IPS-18a (cell line): ENCODE measurements at regions not wholly inside any gene's neighbourhood (a gene's known extent, or its start where the extent isn't known, plus 50 kb on each side); places are given as distances from the start of the nearest gene placed in this dataset.

Experiments used
- H3K27ac ChIP-seq: one replicate; pipeline ENCODE4 v1.5.1; 2013; ENCODE audit warnings: low read length
- H3K27me3 ChIP-seq: one replicate; pipeline ENCODE4 v1.6.1; 2013; ENCODE audit warnings: mild to moderate bottlenecking, low read length; ENCODE audit not compliant: control insufficient read depth, insufficient read depth
- H3K36me3 ChIP-seq: one replicate; pipeline ENCODE4 v1.6.1; 2013; ENCODE audit warnings: low read depth, low read length; ENCODE audit not compliant: control insufficient read depth
- H3K4me1 ChIP-seq: one replicate; pipeline ENCODE4 v1.6.1; 2013; ENCODE audit warnings: low read depth, low read length; ENCODE audit not compliant: control insufficient read depth
- H3K4me3 ChIP-seq: one replicate; pipeline ENCODE4 v1.5.1; 2013; ENCODE audit warnings: low read length
- H3K9ac ChIP-seq: one replicate; pipeline ENCODE4 v1.6.1; 2013; ENCODE audit warnings: mild to moderate bottlenecking, low read length, moderate library complexity
- H3K9me3 ChIP-seq: one replicate; pipeline ENCODE4 v1.6.1; 2013; ENCODE audit warnings: low read depth, low read length; ENCODE audit not compliant: control insufficient read depth

- Histone ChIP-seq H3K27me3 (peaks cover 13% of the 10 kb centered on the region), H3K9ac (no peak overlapping the region), H3K4me3 (no peak overlapping the region), H3K9me3 (no peaks in the 10 kb centered on the region), H3K4me1 (peaks cover 4% of the 10 kb centered on the region), H3K27ac (no peak overlapping the region), H3K36me3 (no peaks in the 10 kb centered on the region)
Measured at GRCh38 chr3:64450396-64450956, 225.2 kb upstream of the PRICKLE2 start.

DNA sequence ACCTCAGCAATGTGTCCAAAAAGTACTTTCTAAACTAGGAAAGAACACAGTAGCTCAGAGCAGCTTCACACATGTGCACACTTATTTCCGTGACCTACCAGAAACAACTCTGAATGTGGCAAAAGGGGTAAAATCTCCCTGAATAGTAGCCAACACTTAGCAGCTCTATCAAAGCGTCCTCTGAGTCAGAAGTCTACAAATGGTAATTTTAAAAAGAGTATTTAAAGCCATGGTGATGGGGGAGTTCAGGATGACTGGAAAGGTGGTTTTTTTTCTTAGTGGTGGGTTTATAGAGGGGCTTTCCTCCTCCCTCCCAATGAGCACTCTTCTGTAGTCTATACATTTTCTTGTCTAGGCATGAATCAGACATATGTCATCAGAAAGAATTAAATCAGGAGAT lies 223.8 kb upstream of the PRICKLE2 start:
- Histone ChIP-seq H3K9ac (no peak overlapping the region), H3K36me3 (no peaks in the 10 kb centered on the region), H3K27me3 (peaks cover 21% of the 10 kb centered on the region), H3K9me3 (no peaks in the 10 kb centered on the region), H3K27ac (no peak overlapping the region), H3K4me3 (no peak overlapping the region), H3K4me1 (peaks cover 4% of the 10 kb centered on the region)

- no peaks in the 10 kb centered on the region for H3K36me3 ChIP-seq
- H3K27ac ChIP-seq: no peak overlapping the region
- H3K9me3 ChIP-seq: no peaks in the 10 kb centered on the region
- peak overlapping the region; percentile 45 for H3K9ac ChIP-seq
- H3K4me1 ChIP-seq: peaks cover 21% of the 10 kb centered on the region
- H3K4me3 ChIP-seq: peak overlapping the region; percentile 80
- peaks cover 25% of the 10 kb centered on the region for H3K27me3 ChIP-seq
Measured at GRCh38 chr3:64445944-64446300, 220.7 kb upstream of the PRICKLE2 start.

- no peaks in the 10 kb centered on the region for H3K36me3 ChIP-seq
- peaks cover 21% of the 10 kb centered on the region for H3K4me1 ChIP-seq
- no peaks in the 10 kb centered on the region for H3K9me3 ChIP-seq
- peak overlapping the region; percentile 80 for H3K4me3 ChIP-seq
- peaks cover 25% of the 10 kb centered on the region for H3K27me3 ChIP-seq
- peak overlapping the region; percentile 45 for H3K9ac ChIP-seq
- no peak overlapping the region for H3K27ac ChIP-seq
Measured at GRCh38 chr3:64445109-64445943, 220.1 kb upstream of the PRICKLE2 start.

- peak overlapping the region; percentile 37 for H3K9ac ChIP-seq
- peaks cover 21% of the 10 kb centered on the region for H3K4me1 ChIP-seq
- H3K27me3 ChIP-seq: peaks cover 25% of the 10 kb centered on the region
- H3K27ac ChIP-seq: no peak overlapping the region
- H3K9me3 ChIP-seq: no peaks in the 10 kb centered on the region
- H3K4me3 ChIP-seq: peak overlapping the region; percentile 80
- no peaks in the 10 kb centered on the region for H3K36me3 ChIP-seq
Measured at GRCh38 chr3:64444490-64445108, 219.3 kb upstream of the PRICKLE2 start.

GRCh38 chr3:64443546-64444381 lies 218.5 kb upstream of the PRICKLE2 start:
- H3K4me1 ChIP-seq: peaks cover 25% of the 10 kb centered on the region
- H3K27me3 ChIP-seq: peaks cover 25% of the 10 kb centered on the region
- no peaks in the 10 kb centered on the region for H3K9me3 ChIP-seq
- H3K27ac ChIP-seq: no peak overlapping the region
- H3K9ac ChIP-seq: no peak overlapping the region
- no peaks in the 10 kb centered on the region for H3K36me3 ChIP-seq
- H3K4me3 ChIP-seq: no peak overlapping the region

DNA sequence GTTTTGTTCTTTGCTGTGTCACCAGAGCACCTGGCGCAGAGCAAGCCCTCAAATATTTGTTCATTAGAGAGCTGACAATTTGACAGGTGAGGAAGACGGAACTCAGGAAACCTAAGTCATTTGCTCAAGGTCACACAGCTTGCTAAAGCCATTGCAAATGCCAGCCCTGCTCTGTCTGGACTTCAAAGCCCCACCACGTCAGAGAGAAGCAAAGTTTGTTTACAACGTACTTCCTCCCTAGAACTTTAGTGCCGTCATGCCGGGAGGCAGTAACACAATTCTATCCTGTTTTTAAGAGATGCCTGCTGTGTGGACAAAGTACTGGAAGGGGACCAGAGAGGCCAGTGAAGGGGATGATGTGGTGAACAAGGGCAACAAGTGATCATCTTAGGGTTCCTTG lies 216.6 kb upstream of the PRICKLE2 start:
- H3K4me1 ChIP-seq: peaks cover 25% of the 10 kb centered on the region
- H3K27me3 ChIP-seq: peaks cover 23% of the 10 kb centered on the region
- H3K27ac ChIP-seq: no peak overlapping the region
- no peak overlapping the region for H3K4me3 ChIP-seq
- no peak overlapping the region for H3K9ac ChIP-seq
- H3K36me3 ChIP-seq: no peaks in the 10 kb centered on the region
- H3K9me3 ChIP-seq: no peaks in the 10 kb centered on the region

- Histone ChIP-seq H3K27me3 (peaks cover 12% of the 10 kb centered on the region), H3K36me3 (no peaks in the 10 kb centered on the region), H3K9me3 (no peaks in the 10 kb centered on the region), H3K4me3 (no peak overlapping the region), H3K9ac (no peak overlapping the region), H3K4me1 (peaks cover 22% of the 10 kb centered on the region), H3K27ac (no peak overlapping the region)
Measured at GRCh38 chr3:64440498-64440897, 215.2 kb upstream of the PRICKLE2 start.

DNA sequence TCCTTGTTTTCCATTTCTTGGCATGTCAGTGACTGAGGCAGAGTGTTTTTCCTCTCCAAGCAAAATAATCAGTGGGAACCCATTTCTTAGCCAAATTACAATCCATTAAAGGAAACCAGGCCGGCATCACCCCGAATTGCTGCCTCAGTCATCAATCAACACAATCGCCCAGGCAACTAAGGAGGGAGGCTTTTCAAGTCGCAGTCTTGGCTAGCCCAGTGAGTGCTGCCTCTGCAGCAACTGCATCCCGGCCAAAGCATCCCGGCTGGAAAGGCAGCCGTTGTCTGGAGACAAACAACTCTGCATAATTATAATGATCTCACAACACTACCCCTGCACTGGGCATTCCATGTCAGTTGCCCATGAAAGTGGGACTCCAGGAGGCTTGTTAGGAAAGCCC lies 213.5 kb upstream of the PRICKLE2 start:
- no peaks in the 10 kb centered on the region for H3K9me3 ChIP-seq
- H3K27ac ChIP-seq: no peak overlapping the region

DNA sequence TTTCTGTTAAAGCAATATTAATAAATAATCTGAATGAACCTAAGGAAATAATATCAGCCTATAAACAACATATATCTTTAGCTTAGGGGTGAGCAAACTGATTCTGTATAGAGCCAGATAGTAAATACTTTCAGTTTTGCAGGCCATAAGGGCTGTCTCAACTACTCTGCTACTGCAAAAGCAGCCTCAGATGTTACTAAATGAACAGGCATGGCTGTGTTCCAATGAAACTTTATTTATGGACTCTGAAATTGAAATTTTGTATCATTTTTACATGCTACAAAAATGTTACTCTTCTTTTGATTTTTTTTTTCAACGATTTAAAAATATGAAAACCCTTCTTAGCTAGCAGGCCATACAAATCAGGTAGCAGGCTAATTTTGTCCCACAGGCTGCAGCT lies 212.8 kb upstream of the PRICKLE2 start:
- H3K4me3 ChIP-seq: no peak overlapping the region
- no peak overlapping the region for H3K27ac ChIP-seq
- H3K27me3 ChIP-seq: no peaks in the 10 kb centered on the region
- peaks cover 20% of the 10 kb centered on the region for H3K4me1 ChIP-seq
- H3K9me3 ChIP-seq: no peaks in the 10 kb centered on the region
- H3K9ac ChIP-seq: no peak overlapping the region
- no peaks in the 10 kb centered on the region for H3K36me3 ChIP-seq

More for the DNA sequence above, 213.5 kb upstream of the PRICKLE2 start:
- H3K27me3 ChIP-seq: peaks cover 2% of the 10 kb centered on the region
- peaks cover 22% of the 10 kb centered on the region for H3K4me1 ChIP-seq
- H3K4me3 ChIP-seq: no peak overlapping the region
- H3K9ac ChIP-seq: no peak overlapping the region
- no peaks in the 10 kb centered on the region for H3K36me3 ChIP-seq

DNA sequence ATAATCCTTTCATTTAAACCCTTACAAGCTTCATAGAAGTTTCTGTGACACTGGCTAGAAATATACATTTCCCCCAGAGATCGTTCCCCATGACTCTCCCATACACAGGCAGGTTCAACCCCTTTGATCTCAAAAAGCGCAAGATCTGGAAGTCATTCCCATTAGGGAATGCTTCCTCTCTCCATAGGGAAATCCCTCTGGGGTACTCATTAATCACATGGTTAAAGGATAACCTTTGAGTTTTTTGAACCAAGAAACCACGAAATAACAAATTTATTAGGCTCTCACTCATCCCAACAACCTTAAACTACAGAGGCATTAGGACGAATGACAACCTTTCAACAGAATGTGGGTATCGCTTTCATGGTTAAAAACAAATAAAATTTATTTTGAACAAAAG lies 211.9 kb upstream of the PRICKLE2 start:
- Histone ChIP-seq H3K9me3 (no peaks in the 10 kb centered on the region), H3K27me3 (no peaks in the 10 kb centered on the region), H3K27ac (no peak overlapping the region), H3K9ac (no peak overlapping the region), H3K36me3 (no peaks in the 10 kb centered on the region), H3K4me1 (peaks cover 12% of the 10 kb centered on the region), H3K4me3 (no peak overlapping the region)
